ENCODE measurements at regions not wholly inside any gene's neighbourhood (a gene's known extent, or its start where the extent isn't known, plus 50 kb on each side); places are given as distances from the start of the nearest gene placed in this dataset.

DNA sequence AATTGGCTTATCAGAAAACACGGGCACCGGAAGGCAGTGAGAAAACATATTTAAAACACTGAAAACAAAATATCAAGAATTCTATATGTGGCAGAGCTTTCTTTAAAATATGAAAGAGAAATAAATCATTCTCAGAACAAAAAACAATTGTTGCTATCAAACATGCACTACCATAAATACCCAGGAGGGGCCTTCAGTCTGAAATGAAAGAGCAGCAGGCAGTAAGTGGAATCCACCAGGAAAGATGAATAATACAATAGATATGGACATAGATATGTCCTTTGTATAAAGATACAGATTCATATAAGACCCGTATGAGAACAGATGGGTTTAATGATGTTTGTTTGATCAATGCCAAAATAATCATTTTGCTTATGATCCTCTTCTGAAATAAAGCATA lies 142.0 kb downstream of the TMEM18 start:
- Histone ChIP-seq H4K8ac (ENCODE audit: extremely low read depth, insufficient read depth, low read length) (no peak overlapping the region), H3K14ac (ENCODE audit: insufficient read length) (no peak overlapping the region), H3K23me2 (ENCODE audit: low read depth, low read length) (no peaks in the 10 kb centered on the region), H3K36me3 (ENCODE audit: control insufficient read depth in 2 of 4, insufficient read depth in 4 of 4, low read length in 3 of 4) (no peaks in the 10 kb centered on the region), H4K20me1 (replicated peaks in 1 of 2; ENCODE audit: control insufficient read depth in 1 of 2, insufficient read depth in 2 of 2, low read length in 2 of 2) (no peaks in the 10 kb centered on the region), H2BK120ac (replicated peaks; ENCODE audit: low read depth, low read length) (no peak overlapping the region), H4K91ac (replicated peaks; ENCODE audit: insufficient read length, low read length) (no peak overlapping the region), H3K79me1 (ENCODE audit: low read depth, low read length) (no peaks in the 10 kb centered on the region), H3K27ac (ENCODE audit: low read depth, low read length) (no peak overlapping the region), H2BK12ac (ENCODE audit: low read depth, low read length) (no peak overlapping the region), H3K23ac (ENCODE audit: insufficient read length) (no peak overlapping the region), H3K4me1 (replicated peaks in 1 of 4; ENCODE audit: control insufficient read depth in 3 of 4, insufficient read depth in 4 of 4, low read length in 3 of 4) (no peaks in the 10 kb centered on the region), H2AK5ac (ENCODE audit: low read depth, low read length) (no peak overlapping the region), H2BK20ac (ENCODE audit: low read length) (no peak overlapping the region), H4K5ac (ENCODE audit: insufficient read length, low read depth, low read length) (no peak overlapping the region), H3K4me3 (ENCODE audit: extremely low read depth in 1 of 4, insufficient read depth in 2 of 4, low read depth in 3 of 4, low read length in 4 of 4) (no peak overlapping the region), H3K9me3 (ENCODE audit: insufficient read depth in 2 of 2, low read depth in 1 of 2, low read length in 1 of 2) (no peaks in the 10 kb centered on the region; a peak in 1 of 4 replicates), H2BK5ac (ENCODE audit: low read depth, low read length) (no peak overlapping the region), H3K79me2 (ENCODE audit: control insufficient read depth in 1 of 2, insufficient read depth in 2 of 2, low read length in 2 of 2) (no peaks in the 10 kb centered on the region), H3K4ac (replicated peaks; ENCODE audit: insufficient read length, low read depth, low read length) (no peak overlapping the region), H2BK15ac (ENCODE audit: low read length) (no peak overlapping the region), H3K27me3 (replicated peaks in 1 of 4; ENCODE audit: control insufficient read depth in 3 of 4, extremely low read depth in 1 of 4, insufficient read depth in 3 of 4, low read length in 3 of 4) (no peaks in the 10 kb centered on the region), H3K18ac (ENCODE audit: extremely low read depth, low read length) (no peak overlapping the region), H3K4me2 (ENCODE audit: insufficient read depth in 1 of 2, low read depth in 2 of 2, low read length in 2 of 2) (no peak overlapping the region), H3K9ac (replicated peaks in 1 of 4; ENCODE audit: extremely low read depth in 1 of 4, low read depth in 3 of 4, low read length in 3 of 4) (no peak overlapping the region), H3K56ac (replicated peaks; ENCODE audit: insufficient read length, low read depth, low read length) (no peak overlapping the region), H2AFZ (ENCODE audit: low read length) (no peak overlapping the region)
- TF ChIP-seq CTCF (IDR thresholded peaks at IDR 0.05; ENCODE audit: control extremely low read depth in 1 of 3, insufficient read depth in 1 of 3, low read depth in 1 of 3, low read length in 3 of 3) = peak in 1 of 3 experiments; percentile 15; a peak in 1 of 4 replicates
- TF ChIP-seq TAF7 (optimal IDR thresholded peaks at IDR 0.05; ENCODE audit: borderline replicate concordance, low read depth, low read length) = no peak
- peak; percentile 14 to 18; a peak in 3 of 4 replicates for TF ChIP-seq RAD21 (IDR thresholded peaks at IDR 0.05 in 1 of 2, conservative IDR thresholded peaks at IDR 0.05 in 1 of 2; ENCODE audit: low read depth in 2 of 2, low read length in 2 of 2)
- TF ChIP-seq BCL11A (IDR thresholded peaks at IDR 0.05; ENCODE audit: low read depth in 2 of 2, low read length in 2 of 2) = no peak
- no peak for TF ChIP-seq MAFK (IDR thresholded peaks at IDR 0.05; ENCODE audit: low read depth, low read length)
- FAIRE-seq (peak; percentile 19), DNase-seq (ENCODE audit: low read depth in 1 of 2, low spot score in 2 of 2) (no peak)
- WGBS, 2 experiments (ENCODE audit: extremely low coverage in 1 of 2, insufficient coverage in 1 of 2, insufficient read length in 1 of 2, insufficient replicate concordance in 2 of 2, low coverage in 1 of 2, low lambda C conversion rate in 2 of 2, missing lambda C conversion rate in 1 of 2) = 82% methylated on average over 3 of the region's 3 CpGs; no CpG with 5 or more reads in 1 of the 2 experiments
- ChIA-PET POLR2A (ENCODE audit: partially characterized antibody) (no interaction called here), CTCF (ENCODE audit: partially characterized antibody) (interaction anchor here (0.7 to 2.3 kb wide), 4 partner anchors 11 to 171 kb away, joined by 3 to 6 read pairs (median 4); no protein-coding TSS in a partner anchor)
